Hepatocyte (in vitro differentiated cells): ENCODE measurements at regions not wholly inside any gene's neighbourhood (a gene's known extent, or its start where the extent isn't known, plus 50 kb on each side); places are given as distances from the start of the nearest gene placed in this dataset.

ENCODE experiments used
- CTCF ChIP-seq: fragments of 200-600 bp; sonication (generic); IDR thresholded peaks from 2 replicates; pipeline ENCODE4 v1.5.1; 2016; ENCODE audit warnings: antibody characterized with exemption, mild to moderate bottlenecking; ENCODE audit not compliant: poor library complexity
- EZH2 ChIP-seq: fragments of 200-600 bp; sonication (generic); IDR thresholded peaks from 2 replicates; pipeline ENCODE4 v1.6.1; 2016; ENCODE audit warnings: antibody characterized with exemption, mild to moderate bottlenecking, borderline replicate concordance

DNA sequence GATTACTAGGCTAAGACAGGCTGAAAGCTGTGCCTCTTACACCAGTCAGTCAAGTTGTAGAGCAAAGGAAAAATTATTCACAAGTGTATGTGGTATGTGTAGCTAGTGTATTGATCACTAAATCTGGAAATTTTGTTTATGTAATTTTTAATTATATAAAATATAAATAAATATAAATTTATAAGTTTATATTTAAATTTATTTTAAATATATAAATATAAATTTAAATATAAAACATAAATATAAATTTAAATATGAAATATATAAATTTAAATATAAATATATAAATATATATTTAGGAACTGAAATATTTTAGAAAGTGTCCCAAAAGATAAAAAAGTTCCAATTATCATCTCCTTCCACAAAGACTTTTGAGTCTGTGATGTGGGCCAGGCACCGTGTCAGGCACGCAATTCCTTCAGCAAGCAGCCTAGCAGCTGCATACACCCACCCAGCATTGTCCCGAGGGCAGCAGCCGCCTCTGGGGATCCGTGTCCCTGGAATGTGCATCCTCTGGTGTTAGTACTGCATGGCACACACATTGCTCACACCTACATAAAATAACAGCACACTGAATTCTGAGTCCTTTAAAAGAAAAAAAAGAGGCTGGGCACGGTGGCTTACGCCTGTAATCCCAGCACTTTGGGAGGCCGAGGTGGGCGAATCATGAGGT is 1098.0 kb downstream of the BRD1 start:
- TF ChIP-seq EZH2 (no peak), CTCF (no peak)
